ENCODE measurements at regions not wholly inside any gene's neighbourhood (a gene's known extent, or its start where the extent isn't known, plus 50 kb on each side); places are given as distances from the start of the nearest gene placed in this dataset.

GRCh38 chr15:20357481-20358065 lies 184.0 kb downstream of the GOLGA6L6 start:
- H3K27ac ChIP-seq (ENCODE audit: low read depth, low read length) = no peak overlapping the region
- no peak overlapping the region for H3K4me2 ChIP-seq (ENCODE audit: low read length)
- no peak for TF ChIP-seq SRF (IDR thresholded peaks at IDR 0.05; ENCODE audit: low read depth)
- no peak for TF ChIP-seq EZH2phosphoT487 (IDR thresholded peaks at IDR 0.05; ENCODE audit: borderline replicate concordance)
- TF ChIP-seq, protein P1, sequence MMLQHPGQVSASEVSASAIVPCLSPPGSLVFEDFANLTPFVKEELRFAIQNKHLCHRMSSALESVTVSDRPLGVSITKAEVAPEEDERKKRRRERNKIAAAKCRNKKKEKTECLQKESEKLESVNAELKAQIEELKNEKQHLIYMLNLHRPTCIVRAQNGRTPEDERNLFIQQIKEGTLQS (IDR thresholded peaks at IDR 0.05) = no peak
- no peak for TF ChIP-seq POLR2AphosphoS5 (IDR thresholded peaks at IDR 0.05; ENCODE audit: low read depth, low read length)
- TF ChIP-seq, protein P2, sequence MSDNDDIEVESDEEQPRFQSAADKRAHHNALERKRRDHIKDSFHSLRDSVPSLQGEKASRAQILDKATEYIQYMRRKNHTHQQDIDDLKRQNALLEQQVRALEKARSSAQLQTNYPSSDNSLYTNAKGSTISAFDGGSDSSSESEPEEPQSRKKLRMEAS (IDR thresholded peaks at IDR 0.05) = no peak
- TF ChIP-seq RAD21 (IDR thresholded peaks at IDR 0.05; ENCODE audit: low read depth) = no peak
- no peak for TF ChIP-seq SIN3A (IDR thresholded peaks at IDR 0.05; ENCODE audit: low read depth)
- TF ChIP-seq FOSL1 (IDR thresholded peaks at IDR 0.05; ENCODE audit: low read depth) = no peak
- TF ChIP-seq ZNF274 (IDR thresholded peaks at IDR 0.05; ENCODE audit: low read depth, low read length) = no peak
- no peak for TF ChIP-seq CTCF (IDR thresholded peaks at IDR 0.05 in 2 of 3, conservative IDR thresholded peaks at IDR 0.05 in 1 of 3; ENCODE audit: borderline replicate concordance in 1 of 3, insufficient read depth in 1 of 3, low read depth in 2 of 3, low read length in 2 of 3)
- TF ChIP-seq POLR2A (IDR thresholded peaks at IDR 0.05; ENCODE audit: borderline replicate concordance, extremely low read depth, insufficient read depth, insufficient read length) = no peak
- no peak for TF ChIP-seq TCF7L2 (IDR thresholded peaks at IDR 0.05; ENCODE audit: borderline replicate concordance, extremely low read depth, insufficient read depth, insufficient read length)
- no peak for TF ChIP-seq EGR1 (IDR thresholded peaks at IDR 0.05; ENCODE audit: low read depth)
- TF ChIP-seq SP1 (IDR thresholded peaks at IDR 0.05; ENCODE audit: low read depth) = no peak
- TF ChIP-seq ELF1 (IDR thresholded peaks at IDR 0.05; ENCODE audit: borderline replicate concordance, low read depth) = no peak
- no peaks in the 10 kb centered on the region for H4K20me1 ChIP-seq (ENCODE audit: insufficient read depth)
- ATAC-seq = no peak
- H3K9ac ChIP-seq (ENCODE audit: low read length) = no peak overlapping the region
- no peaks in the 10 kb centered on the region for H3K27me3 ChIP-seq (ENCODE audit: insufficient read depth, low read length)
- BruUV-seq (replicated peaks) = no TSS peak
- H2AFZ ChIP-seq (ENCODE audit: low read depth, low read length, poor library complexity, severe bottlenecking) = no peak overlapping the region
- H3K4me3 ChIP-seq (replicated peaks in 1 of 2; ENCODE audit: low read depth in 1 of 2, low read length in 2 of 2) = no peak overlapping the region
- DNase-seq (ENCODE audit: low read depth, low spot score) = no peak
- intact Hi-C loops (cut with micrococcal nuclease) = no loop called here
- no peaks in the 10 kb centered on the region for H3K9me2 ChIP-seq (ENCODE audit: insufficient read depth)
- peaks cover 0 to 3% of the 10 kb centered on the region in 2 experiments; a peak in 1 of 4 replicates for H3K4me1 ChIP-seq (ENCODE audit: control insufficient read depth in 1 of 2, insufficient read depth in 2 of 2, low read length in 2 of 2)
- no peaks in the 10 kb centered on the region for H3K79me2 ChIP-seq (ENCODE audit: insufficient read depth, low read length)
- H3K36me3 ChIP-seq (ENCODE audit: control insufficient read depth in 1 of 2, insufficient read depth in 2 of 2, low read length in 2 of 2) = no peaks in the 10 kb centered on the region
- ChIA-PET CTCF (no interaction called here), RAD21 (ENCODE audit: low non-redundant PET in 1 of 2, low total read pairs in 2 of 2, uncharacterized antibody in 2 of 2, unreplicated experiment in 2 of 2) (no interaction called here), POLR2A (no interaction called here)
- peaks cover 51 to 82% of the 10 kb centered on the region in 2 experiments; a peak in 3 of 4 replicates for H3K9me3 ChIP-seq (ENCODE audit: control insufficient read depth in 1 of 2, insufficient read depth in 1 of 2, low read depth in 1 of 2, low read length in 2 of 2)

Measured in HCT116 (cell line).